ENCODE measurements at regions not wholly inside any gene's neighbourhood (a gene's known extent, or its start where the extent isn't known, plus 50 kb on each side); places are given as distances from the start of the nearest gene placed in this dataset.

- H3K27me3 ChIP-seq (ENCODE audit: control insufficient read depth, insufficient read depth, low read length), result no peaks in the 10 kb centered on the region
- H3K36me3 ChIP-seq (ENCODE audit: control insufficient read depth, insufficient read depth, low read length), result no peaks in the 10 kb centered on the region
- no peak for TF ChIP-seq CTCF (IDR thresholded peaks at IDR 0.05; ENCODE audit: insufficient read depth, low read depth, low read length)
- POLR2A ChIA-PET, result no interaction called here
- no peak overlapping the region for H3K4me3 ChIP-seq (ENCODE audit: low read depth, low read length)
- no peak for DNase-seq (ENCODE audit: low read depth)
- CTCF ChIA-PET, result no interaction called here
Observed at GRCh38 chr22:48449466-48450187, 1378.0 kb downstream of the BRD1 start.

- TF ChIP-seq CTCF (IDR thresholded peaks at IDR 0.05; ENCODE audit: insufficient read depth, low read depth, low read length), result no peak
- ChIA-PET POLR2A (no interaction called here), CTCF (no interaction called here)
- H3K36me3 ChIP-seq (ENCODE audit: control insufficient read depth, insufficient read depth, low read length), result no peaks in the 10 kb centered on the region
- no peak overlapping the region for H3K4me3 ChIP-seq (ENCODE audit: low read depth, low read length)
- no peaks in the 10 kb centered on the region for H3K27me3 ChIP-seq (ENCODE audit: control insufficient read depth, insufficient read depth, low read length)
- DNase-seq (ENCODE audit: low read depth), result no peak
Observed at GRCh38 chr22:48448821-48449220, 1378.9 kb downstream of the BRD1 start.

- Histone ChIP-seq H3K27me3 (ENCODE audit: control insufficient read depth, insufficient read depth, low read length) (no peaks in the 10 kb centered on the region), H3K36me3 (ENCODE audit: control insufficient read depth, insufficient read depth, low read length) (no peaks in the 10 kb centered on the region), H3K4me3 (ENCODE audit: low read depth, low read length) (no peak overlapping the region)
- ChIA-PET POLR2A (no interaction called here), CTCF (no interaction called here)
- DNase-seq (ENCODE audit: low read depth), result no peak
- no peak for TF ChIP-seq CTCF (IDR thresholded peaks at IDR 0.05; ENCODE audit: insufficient read depth, low read depth, low read length)
Observed at GRCh38 chr22:48445113-48445827, 1382.4 kb downstream of the BRD1 start.

- no peak for TF ChIP-seq CTCF (IDR thresholded peaks at IDR 0.05; ENCODE audit: insufficient read depth, low read depth, low read length)
- CTCF ChIA-PET, result no interaction called here
- POLR2A ChIA-PET, result no interaction called here
- H3K4me3 ChIP-seq (ENCODE audit: low read depth, low read length), result no peak overlapping the region
- no peaks in the 10 kb centered on the region for H3K27me3 ChIP-seq (ENCODE audit: control insufficient read depth, insufficient read depth, low read length)
- DNase-seq (ENCODE audit: low read depth), result no peak
- no peaks in the 10 kb centered on the region for H3K36me3 ChIP-seq (ENCODE audit: control insufficient read depth, insufficient read depth, low read length)
Observed at GRCh38 chr22:48444320-48445112, 1383.2 kb downstream of the BRD1 start.

GRCh38 chr22:48443680-48444079 lies 1384.0 kb downstream of the BRD1 start:
- TF ChIP-seq CTCF (IDR thresholded peaks at IDR 0.05; ENCODE audit: insufficient read depth, low read depth, low read length), result no peak
- ChIA-PET CTCF (interaction anchor here (0.6 kb wide), 1 partner anchor 1236 kb away, joined by 3 read pairs; no protein-coding TSS in a partner anchor), POLR2A (no interaction called here)
- no peaks in the 10 kb centered on the region for H3K27me3 ChIP-seq (ENCODE audit: control insufficient read depth, insufficient read depth, low read length)
- DNase-seq (ENCODE audit: low read depth), result no peak
- H3K4me3 ChIP-seq (ENCODE audit: low read depth, low read length), result no peak overlapping the region
- no peaks in the 10 kb centered on the region for H3K36me3 ChIP-seq (ENCODE audit: control insufficient read depth, insufficient read depth, low read length)

Data from BJ (cell line).